HFFc6 (cell line): ENCODE measurements at regions not wholly inside any gene's neighbourhood (a gene's known extent, or its start where the extent isn't known, plus 50 kb on each side); places are given as distances from the start of the nearest gene placed in this dataset.
"Not testable (repeated sequence)": the region's sequence is repeated elsewhere in the genome, so short reads cannot be mapped to it uniquely, and the experiment has no call there.

Experiments used
- DNase-seq: peaks from one replicate; pipeline ENCODE4 v3.0.0-alpha.2; 2018
- H3K27ac Mint-ChIP-seq: 2 replicates; pipeline ENCODE4 v1.8.0; 2020; ENCODE audit warnings: mild to moderate bottlenecking, mixed read lengths
- H3K27me3 Mint-ChIP-seq: 2 replicates; pipeline ENCODE4 v1.8.0; 2021; ENCODE audit warnings: mild to moderate bottlenecking, moderate library complexity, mixed read lengths; ENCODE audit not compliant: insufficient read depth
- H3K36me3 Mint-ChIP-seq: 2 replicates; pipeline ENCODE4 v1.8.0; 2021; ENCODE audit warnings: low read depth, mixed read lengths
- H3K4me1 Mint-ChIP-seq: 2 replicates; pipeline ENCODE4 v1.8.0; 2020; ENCODE audit warnings: low read depth, mixed read lengths
- H3K4me3 Mint-ChIP-seq: 2 replicates; pipeline ENCODE4 v1.8.0; 2020; ENCODE audit warnings: mild to moderate bottlenecking, moderate library complexity, mixed read lengths
- H3K9me3 Mint-ChIP-seq: 2 replicates; pipeline ENCODE4 v1.8.0; 2020; ENCODE audit warnings: mild to moderate bottlenecking, mixed read lengths
- CTCF ChIP-seq: fragments of 200-600 bp; sonication (generic); IDR thresholded peaks from 2 replicates; pipeline ENCODE4 v1.5.0; 2021; ENCODE audit warnings: antibody characterized with exemption, mild to moderate bottlenecking

DNA sequence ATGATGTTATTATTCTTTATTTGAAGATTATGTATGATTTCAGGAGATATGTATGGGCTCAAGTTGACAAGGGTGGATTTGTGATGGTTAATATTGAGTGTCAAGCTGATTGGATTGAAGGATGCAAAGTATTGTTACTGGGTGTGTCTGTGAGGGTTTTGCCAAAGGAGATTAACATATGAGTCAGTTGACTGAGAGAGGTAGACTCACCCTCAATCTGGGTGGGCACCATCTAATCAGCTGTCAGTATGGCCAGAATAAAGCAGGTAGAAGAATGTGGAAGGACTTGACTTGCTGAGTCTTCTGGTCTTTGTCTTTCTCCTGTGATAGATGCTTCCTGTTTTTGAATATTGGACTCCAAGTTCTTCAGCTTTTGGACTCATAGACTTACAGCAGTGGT, 973.7 kb downstream of the MCTP2 start:
- no peak overlapping the region for H3K27ac Mint-ChIP-seq
- peaks cover 17% of the 10 kb centered on the region for H3K9me3 Mint-ChIP-seq
- H3K4me3 Mint-ChIP-seq = no peak overlapping the region
- H3K27me3 Mint-ChIP-seq = no peaks in the 10 kb centered on the region; the same call in 1 of the 2 replicates
- TF ChIP-seq CTCF = no peak
- no peak for DNase-seq
- peaks cover 6% of the 10 kb centered on the region; the same call in 1 of the 2 replicates for H3K4me1 Mint-ChIP-seq
- peaks cover 7% of the 10 kb centered on the region; the same call in 1 of the 2 replicates for H3K36me3 Mint-ChIP-seq

DNA sequence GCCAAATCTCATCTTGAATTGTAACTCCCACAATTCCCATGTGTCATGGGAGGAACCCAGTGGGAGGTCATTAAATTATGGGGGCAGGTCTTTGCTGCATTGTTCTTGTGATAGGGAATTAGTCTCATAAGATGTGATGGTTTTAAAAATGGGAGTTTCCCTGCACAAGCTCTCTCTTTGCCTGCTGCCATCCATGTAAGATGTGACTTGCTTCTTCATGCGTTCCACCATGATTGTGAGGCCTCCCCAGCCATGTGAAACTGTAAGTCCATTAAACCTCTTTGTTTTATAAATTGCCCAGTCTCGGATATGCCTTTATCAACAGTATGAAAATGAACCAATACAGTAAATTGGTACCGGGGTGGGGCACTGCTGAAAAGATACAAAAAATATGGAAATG, 974.5 kb downstream of the MCTP2 start:
- H3K27ac Mint-ChIP-seq, H3K4me1 Mint-ChIP-seq: not testable (repeated sequence)
- peaks cover 17% of the 10 kb centered on the region for H3K9me3 Mint-ChIP-seq

DNA sequence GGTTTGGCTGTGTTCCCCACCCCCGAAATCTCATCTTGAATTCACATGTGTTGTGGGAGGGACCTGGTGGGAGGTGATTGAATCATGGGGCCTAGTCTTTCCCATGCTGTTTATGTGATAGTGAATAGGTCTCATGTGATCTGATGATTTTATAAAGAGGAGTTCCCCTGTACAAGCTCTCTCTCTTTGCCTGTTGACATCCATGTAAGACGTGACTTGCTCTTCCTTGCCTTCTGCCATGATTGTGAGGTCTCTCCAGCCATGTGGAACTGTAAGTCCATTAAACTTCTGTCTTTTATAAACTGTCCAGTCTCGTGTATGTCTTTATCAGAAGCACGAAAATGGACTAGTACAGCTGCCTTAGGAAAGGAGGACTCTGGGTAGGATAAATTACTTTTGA, 976.7 kb downstream of the MCTP2 start:
- no peak for TF ChIP-seq CTCF
- Mint-ChIP-seq H3K27ac (no peak overlapping the region), H3K9me3 (peaks cover 17% of the 10 kb centered on the region), H3K27me3 (no peaks in the 10 kb centered on the region; the same call in 1 of the 2 replicates), H3K4me1 (no peaks in the 10 kb centered on the region; the same call in 1 of the 2 replicates), H3K4me3 (no peak overlapping the region), H3K36me3 (peaks cover 7% of the 10 kb centered on the region; the same call in 1 of the 2 replicates)
- no peak for DNase-seq

More for the DNA sequence above, 974.5 kb downstream of the MCTP2 start:
- H3K27me3 Mint-ChIP-seq, H3K4me3 Mint-ChIP-seq, H3K36me3 Mint-ChIP-seq, DNase-seq: not testable (repeated sequence)

DNA sequence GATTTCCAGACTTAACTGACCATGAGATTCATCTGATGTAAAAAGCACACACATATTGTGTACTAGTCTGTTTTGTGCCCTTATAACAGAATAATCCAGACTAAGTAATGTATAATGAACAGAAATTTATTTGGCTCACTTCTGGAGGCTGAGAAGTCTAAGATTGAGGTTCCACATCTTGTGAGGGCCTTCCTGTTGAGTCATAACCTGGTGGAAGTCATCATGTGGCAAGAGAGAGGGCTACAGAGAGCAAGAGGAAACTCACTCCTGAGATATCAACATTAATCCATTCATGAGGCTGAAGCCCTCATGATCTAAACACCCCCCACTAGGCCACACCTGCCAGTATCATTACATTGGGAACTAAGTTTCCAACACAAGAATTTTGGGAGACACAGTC, 977.6 kb downstream of the MCTP2 start:
- peak; percentile 3 for DNase-seq
- no peak for TF ChIP-seq CTCF
- H3K27me3 Mint-ChIP-seq = no peaks in the 10 kb centered on the region; the same call in 1 of the 2 replicates

GRCh38 chr15:95210436-95210981, 979.1 kb downstream of the MCTP2 start:
- peaks cover 7% of the 10 kb centered on the region; the same call in 1 of the 2 replicates for H3K36me3 Mint-ChIP-seq
- TF ChIP-seq CTCF = no peak
- no peaks in the 10 kb centered on the region; the same call in 1 of the 2 replicates for H3K4me1 Mint-ChIP-seq
- no peak overlapping the region for H3K4me3 Mint-ChIP-seq
- no peaks in the 10 kb centered on the region; the same call in 1 of the 2 replicates for H3K27me3 Mint-ChIP-seq
- DNase-seq = no peak
- H3K9me3 Mint-ChIP-seq = peaks cover 17% of the 10 kb centered on the region
- H3K27ac Mint-ChIP-seq = no peak overlapping the region

More for the DNA sequence above, 977.6 kb downstream of the MCTP2 start:
- Mint-ChIP-seq H3K4me1 (no peaks in the 10 kb centered on the region; the same call in 1 of the 2 replicates), H3K27ac (no peak overlapping the region), H3K36me3 (peaks cover 7% of the 10 kb centered on the region; the same call in 1 of the 2 replicates), H3K4me3 (no peak overlapping the region), H3K9me3 (peaks cover 17% of the 10 kb centered on the region)

- Mint-ChIP-seq H3K9me3 (no peaks in the 10 kb centered on the region; the same call in 1 of the 2 replicates), H3K4me1 (no peaks in the 10 kb centered on the region), H3K4me3 (no peak overlapping the region), H3K27ac (no peak overlapping the region), H3K36me3 (no peaks in the 10 kb centered on the region), H3K27me3 (no peaks in the 10 kb centered on the region)
- TF ChIP-seq CTCF = no peak
- DNase-seq = no peak
These were observed 983.7 kb downstream of the MCTP2 start for GRCh38 chr15:95215017-95215416.
